Ureter (tissue), 1 donor: ENCODE measurements at regions not wholly inside any gene's neighbourhood (a gene's known extent, or its start where the extent isn't known, plus 50 kb on each side); places are given as distances from the start of the nearest gene placed in this dataset.
"Not testable (repeated sequence)": the region's sequence is repeated elsewhere in the genome, so short reads cannot be mapped to it uniquely, and the experiment has no call there.

Experiments
- DNase-seq: peaks from one replicate; pipeline ENCODE4 v3.0.0-alpha.2; 2020; ENCODE audit warnings: low spot score
- donor health status: DM: yes; HTN: yes; CAD: no.

DNA sequence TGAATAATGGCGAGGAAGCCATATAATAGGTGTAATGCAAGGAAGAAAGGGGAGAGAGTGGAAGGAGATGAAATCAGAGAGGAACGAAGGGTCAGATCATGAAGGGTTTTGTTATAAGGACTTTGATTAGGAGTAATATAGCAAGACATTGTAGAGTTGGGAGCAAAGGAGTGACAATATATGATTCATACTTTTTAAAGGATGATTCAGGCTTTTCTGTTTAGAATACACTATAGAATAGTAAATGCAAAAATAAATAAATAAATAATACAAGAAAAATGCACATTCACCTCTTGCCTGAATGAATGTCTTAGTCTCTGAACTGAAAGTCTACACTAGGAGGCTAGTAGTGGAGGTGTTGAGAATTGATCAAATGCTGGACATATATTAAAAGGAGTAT, 1524.4 kb upstream of the AGA start:
- DNase-seq, result no peak

DNA sequence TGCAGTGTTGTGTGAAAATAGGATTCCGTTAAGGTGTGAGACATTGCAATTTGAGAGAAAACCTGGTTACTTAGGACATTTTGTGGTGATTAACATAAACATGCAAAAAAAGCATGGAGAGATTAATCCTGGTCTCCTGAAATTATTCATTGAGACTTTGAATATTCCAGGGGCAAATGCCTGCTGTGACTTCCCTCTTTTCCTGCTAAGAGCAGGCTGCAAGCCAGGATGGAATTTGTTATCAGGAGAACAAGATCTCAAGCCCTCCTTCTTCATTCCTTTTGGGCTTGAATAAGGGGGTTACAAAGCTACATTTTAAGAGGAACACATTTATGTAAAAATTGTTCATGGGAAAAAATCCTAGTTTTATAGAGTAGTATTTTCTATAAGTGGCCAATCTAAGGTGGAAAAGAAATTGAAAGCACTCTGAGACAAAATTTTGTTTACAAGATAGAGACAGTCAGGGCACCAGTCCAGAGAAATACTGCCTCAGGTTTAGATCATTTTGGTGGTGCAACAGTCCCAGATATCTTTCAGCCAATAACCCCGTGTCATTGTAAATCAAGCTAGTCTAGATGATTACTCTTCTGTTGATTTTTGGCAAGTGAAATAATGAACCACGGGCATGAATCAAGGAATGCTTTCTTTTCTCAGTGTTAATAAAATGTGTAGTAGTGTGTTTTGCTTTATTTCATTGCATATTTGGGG, 1528.3 kb upstream of the AGA start:
- no peak for DNase-seq

DNA sequence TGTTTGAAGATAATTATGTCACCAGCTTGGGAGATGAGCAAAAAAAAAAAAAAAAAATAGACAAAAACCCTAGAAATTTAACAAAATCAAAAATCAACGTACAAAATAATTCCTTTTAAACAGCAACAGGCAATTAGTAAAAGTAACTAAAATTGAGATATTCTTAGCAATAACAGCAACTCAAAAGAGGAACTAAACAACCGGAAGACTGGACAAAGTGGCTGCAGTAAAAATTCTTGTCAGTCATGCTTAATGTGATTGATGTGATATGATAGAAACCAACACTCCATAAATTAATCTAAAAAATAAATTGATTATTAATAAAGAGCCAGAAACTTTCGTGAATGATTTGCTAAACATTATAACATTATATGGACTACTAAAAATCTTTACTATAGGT, 1534.6 kb upstream of the AGA start:
- DNase-seq, result no peak

DNA sequence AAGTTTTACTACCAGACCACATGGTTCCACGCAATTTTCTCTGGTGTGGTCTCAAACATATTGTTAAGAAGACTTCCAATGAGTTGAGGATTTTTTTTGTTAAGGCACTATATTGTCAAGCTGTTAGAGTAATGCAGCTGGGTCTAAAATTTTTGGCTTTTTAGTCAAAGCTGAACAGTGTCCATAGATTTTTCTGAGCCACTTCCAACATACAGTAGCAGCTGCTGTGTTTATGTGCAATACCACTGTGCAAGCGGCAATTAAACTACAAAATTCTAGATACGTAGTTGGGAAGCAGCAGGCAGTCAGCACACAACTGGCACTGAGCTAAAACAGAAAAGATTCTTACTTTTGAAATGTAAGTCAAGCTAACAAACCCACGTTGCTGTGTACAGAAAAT, 1551.1 kb upstream of the AGA start:
- DNase-seq, result no peak

DNA sequence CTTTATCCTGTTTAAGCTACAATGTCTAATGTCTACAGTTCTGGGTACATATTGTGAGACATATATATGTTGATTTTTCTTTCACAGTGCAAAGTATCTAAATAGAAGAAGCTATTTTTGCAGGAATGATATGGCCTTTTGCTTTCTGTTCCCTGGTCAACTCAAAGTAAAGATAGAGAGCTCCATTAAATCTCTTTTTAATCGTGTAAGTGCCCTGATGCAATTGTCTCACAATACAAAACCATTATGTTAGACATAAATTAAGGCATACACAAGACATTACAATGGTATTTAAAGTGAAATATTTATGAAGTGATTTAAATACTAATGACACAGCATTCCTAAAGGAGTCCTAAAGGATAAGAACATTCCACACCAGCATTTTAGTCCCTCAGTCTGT, 1559.7 kb upstream of the AGA start:
- no peak for DNase-seq

DNA sequence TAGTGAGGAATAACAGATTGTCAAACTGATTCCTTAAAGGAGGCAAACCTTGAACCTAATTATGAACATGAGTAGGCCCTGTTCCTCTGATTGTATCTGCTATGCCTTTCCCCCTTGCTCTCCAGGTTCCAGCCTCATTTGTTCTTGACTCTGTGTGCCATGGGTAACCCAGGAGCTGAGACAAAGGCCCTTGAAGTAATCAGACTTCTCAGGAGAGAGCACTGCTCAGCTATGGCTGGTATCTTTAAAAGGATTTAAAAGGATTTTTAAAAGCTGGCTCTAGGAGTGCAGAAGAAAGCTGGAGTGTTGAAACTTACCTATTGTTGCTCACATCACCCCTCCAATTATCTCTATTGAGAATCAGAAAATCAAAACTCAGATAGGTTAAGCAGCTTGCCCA, 1565.5 kb upstream of the AGA start:
- DNase-seq, result no peak

DNA sequence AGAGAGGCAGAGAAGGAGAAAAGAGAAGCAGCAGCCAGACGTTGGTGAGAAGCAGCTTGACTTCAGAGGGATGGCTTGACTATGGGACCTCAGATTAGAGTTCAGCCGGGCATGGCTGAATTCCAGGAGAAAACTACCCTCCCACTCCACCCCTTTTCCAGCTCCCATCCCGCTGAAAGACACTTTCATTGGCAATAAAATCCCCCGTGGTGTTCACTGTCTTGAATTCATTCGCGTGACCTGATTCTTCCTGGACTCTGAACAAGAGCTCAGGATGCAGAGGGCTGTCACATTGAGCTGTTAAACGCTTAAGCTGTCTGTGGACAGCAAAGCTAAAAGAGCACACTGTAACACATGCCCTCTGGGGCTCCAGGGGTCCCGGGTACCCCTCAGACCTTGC, 1575.3 kb upstream of the AGA start:
- no peak for DNase-seq

DNA sequence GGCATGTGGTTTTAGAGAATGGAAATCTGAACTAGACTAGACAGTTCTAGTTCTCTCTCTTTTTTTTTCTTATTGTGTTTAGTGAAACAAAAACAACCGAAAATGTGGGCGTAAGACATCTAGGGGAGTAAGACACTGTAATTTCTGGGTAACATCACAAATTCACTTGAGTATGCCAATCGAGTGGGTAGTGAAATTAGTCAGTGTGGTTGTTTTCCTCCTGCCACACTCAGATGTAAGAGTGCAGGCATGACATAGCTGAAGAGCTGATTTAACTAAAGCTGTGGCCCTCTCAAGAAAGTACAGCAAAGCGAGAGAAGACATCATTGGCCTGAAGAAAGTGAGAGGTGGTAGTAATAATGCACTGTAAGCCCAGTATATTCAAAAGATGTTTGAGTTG, 1585.3 kb upstream of the AGA start:
- DNase-seq, result no peak

DNA sequence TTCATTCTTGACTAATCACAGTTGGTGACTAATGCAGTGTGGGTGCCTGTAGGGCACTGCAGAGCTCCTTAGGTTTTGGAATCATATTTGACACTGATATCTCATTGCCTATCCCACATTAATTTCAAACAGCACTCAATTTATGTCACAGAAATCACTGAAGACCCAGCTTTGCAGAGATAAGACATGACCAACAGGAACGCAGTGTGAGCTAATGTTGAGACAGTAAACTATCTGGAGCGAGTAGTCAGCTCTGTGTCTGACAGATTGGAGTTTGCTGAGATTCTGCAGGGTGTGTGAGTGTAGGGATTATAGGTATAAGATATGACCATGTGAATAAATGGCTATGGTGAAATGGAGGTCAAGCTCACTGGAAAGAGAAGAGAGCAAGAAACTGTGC, 1586.1 kb upstream of the AGA start:
- no peak for DNase-seq

DNA sequence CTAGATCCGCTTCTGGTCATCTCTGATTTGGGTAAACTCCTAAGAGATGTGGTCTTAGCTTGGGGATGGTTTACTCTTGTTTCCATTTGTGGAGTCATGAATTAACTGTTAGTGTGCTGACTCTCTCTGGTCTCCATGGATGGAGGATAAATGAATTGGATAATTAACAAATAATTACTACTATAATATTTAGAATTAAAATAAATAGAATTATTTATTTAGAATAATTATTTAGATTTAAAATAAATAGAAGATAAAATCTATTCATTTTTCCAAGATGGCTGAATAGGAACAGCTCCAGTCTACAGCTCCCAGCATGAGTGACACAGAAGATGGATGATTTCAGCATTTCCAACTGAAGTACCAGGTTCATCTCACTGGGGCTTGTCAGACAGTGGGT, 1587.4 kb upstream of the AGA start:
- no peak for DNase-seq

DNA sequence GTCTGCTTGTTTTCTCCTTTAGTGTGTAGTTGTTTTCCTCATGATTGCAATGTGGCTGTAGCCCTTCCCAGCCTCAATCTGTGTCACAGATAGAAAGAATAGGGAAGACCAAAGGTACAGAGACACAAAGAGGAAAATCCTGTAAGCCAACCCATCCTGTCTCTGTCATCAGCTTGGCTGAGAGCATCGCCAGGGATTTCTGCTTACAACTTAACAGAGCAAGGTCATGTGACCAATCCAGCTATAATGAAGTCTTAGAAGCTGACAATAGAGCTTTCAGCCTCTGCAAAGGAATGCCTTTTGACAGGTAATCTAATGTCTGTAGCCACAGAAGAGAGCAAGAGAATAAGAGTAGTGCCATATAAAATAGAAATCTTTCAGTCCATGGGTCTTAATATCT, 1598.0 kb upstream of the AGA start:
- no peak for DNase-seq

DNA sequence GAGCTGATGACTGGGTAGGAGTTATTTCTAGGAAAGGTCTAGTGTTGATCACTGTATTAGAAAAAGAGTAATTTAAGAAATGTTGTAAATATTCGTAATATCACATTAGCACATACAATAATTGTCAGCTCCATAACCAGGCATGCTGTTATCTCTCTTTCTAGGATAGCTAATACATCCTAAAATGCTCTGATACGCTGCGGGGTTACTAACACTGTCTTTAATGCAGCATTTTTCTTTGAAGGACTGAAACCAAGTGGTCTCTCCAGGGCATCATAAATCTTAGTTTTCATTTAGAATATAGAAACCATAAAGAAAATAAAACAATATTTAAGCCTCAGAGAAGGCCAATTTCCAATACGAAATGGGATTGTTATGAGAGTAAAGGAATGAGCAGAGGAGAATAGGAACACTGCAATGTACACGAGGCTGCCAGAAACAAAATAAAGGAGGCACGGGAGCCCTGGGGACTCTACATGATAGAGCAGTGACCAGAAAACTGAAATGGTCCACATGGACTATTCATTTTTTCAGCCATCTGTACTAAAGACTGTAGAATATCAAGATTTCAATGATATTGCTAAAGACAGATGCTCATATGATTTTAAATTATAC, 1606.7 kb upstream of the AGA start:
- DNase-seq, result no peak

DNA sequence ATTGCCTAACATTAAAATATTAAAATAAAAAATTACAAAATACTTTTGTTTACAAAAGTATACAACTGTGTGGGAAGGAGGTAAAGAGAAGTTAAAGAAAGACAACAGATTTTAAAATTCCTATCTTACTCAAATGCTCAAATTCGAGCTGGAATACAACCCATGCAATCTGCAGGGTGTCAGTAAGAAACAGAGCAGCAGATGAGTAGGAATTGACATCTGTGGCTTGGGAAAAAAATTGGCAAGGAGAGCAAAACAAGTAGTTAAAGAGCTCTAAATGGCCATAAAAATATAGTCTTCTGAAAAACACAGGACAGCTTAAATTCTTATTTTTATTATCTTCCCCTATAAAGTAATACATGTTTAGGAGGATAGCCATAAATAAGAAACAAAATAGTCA, 1609.0 kb upstream of the AGA start:
- DNase-seq, result no peak

DNA sequence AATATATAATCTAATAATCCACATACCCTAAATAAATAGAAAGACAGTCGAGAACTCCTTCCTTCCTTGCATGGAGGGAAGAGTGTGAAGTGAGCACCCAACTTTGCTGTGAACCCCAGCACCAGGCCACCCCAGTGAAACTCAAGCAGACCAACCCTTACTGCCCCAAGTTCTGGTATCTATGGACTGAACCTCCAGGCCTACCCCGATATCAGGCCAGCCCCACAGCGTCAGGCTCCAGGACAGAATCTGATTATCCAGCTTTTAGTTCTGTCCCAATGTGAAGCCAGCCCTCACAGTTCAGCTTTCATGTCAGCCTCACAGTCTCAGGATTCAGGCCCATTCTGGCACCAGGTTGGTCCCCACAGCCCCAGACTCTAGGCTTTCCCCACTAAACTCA, 1617.2 kb upstream of the AGA start:
- DNase-seq, result no peak

DNA sequence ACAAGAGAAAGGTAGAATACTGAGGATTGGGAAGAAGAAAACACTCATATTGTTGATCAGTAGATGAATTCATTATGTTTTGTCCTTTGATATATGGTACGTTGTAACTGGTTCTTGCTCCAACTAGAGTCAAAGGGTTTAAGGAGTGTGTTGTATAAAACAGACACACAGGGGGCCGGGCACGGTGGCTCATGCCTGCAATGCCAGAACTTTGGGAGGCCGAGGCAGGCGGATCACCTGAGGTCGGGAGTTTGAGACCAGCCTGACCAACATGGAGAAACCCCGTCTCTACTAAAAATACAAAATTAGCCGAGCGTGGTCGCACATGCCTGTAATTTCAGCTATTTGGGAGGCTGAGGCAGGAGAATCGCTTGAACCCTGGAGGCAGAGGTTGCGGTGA, 1624.0 kb upstream of the AGA start:
- not testable (repeated sequence) for DNase-seq

DNA sequence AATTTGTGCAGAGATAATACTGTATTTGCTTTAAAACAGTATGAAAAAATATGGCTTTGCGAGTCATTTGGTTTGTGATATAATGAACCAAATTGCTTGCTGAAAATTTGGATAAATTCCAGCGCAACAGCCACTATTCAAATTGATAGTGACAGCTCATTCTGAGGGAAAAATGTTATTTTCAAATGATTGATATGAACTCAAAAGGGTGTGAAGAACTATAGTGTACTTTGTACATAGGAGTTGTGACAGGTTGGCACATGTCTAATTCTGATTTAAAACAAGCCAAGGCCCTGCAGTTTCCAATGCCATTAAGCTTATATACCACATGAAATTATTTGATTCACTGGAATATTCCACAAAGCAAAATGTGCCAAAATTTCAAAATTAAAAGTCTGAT, 1628.9 kb upstream of the AGA start:
- DNase-seq, result no peak

DNA sequence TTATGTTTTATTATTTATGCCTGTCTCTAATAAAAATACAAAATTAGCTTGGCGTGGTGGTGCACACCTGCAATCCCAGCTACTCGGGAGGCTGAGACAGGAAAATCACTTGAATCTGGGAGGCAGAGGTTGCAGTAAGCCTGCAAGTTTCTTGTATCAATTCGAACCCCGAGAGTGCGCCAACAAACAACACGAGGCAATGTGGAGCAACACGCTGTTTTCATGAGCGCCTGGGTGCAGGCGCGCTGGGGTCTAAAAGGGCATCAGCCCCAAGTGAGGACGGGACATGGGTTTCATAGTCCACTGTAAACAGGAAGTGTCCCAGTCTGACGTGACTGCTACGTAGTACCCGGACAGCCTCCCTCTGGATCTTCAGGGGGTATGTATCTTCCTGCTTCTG, 1634.6 kb upstream of the AGA start:
- no peak for DNase-seq

DNA sequence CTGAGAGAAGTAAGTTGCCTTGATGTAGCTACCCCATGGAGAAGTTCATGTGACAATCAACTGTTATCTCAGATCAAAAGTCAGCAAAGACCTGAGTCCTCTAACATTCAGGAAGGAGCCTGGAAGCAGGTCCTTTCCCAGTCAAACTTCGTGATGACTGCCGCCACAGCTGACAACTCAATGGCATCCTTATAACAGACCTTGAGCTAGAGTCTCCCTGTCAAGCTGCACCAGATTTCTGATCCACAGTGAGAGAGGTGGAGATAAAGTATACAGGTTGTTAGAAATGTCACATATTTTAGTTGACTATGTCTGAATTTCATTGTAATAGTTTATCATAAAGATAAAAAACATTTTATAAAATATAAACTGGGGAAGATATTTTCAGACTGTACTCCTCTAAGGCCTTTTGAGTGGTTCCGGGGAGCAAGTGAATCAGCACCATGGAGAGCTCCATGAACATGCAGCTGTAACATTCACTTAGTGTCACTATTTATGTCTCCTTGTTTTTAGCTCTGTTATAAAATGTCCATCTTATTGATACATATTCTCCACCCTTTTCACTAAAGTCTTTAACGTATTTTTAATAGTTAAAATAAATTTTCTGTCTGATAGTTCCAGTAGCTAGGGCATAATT, 1653.5 kb upstream of the AGA start:
- no peak for DNase-seq

DNA sequence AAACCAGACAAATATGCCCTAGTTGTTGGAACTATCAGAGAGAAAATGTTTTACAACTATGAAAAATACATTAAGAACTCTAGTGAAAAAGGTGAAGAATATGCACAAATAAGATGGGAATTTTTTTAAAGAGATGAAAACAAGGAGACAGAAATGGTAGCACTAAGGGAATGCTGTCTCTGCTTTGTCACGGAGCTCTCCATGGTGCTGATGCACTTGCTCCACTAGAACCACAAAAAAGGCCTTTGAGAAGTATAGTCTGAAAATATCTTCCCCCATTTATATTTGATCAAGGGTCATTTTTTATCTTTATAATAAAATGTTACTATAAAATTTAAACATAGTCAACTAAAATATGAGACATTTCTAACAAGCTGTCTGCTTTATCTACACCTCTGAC, 1655.5 kb upstream of the AGA start:
- no peak for DNase-seq

DNA sequence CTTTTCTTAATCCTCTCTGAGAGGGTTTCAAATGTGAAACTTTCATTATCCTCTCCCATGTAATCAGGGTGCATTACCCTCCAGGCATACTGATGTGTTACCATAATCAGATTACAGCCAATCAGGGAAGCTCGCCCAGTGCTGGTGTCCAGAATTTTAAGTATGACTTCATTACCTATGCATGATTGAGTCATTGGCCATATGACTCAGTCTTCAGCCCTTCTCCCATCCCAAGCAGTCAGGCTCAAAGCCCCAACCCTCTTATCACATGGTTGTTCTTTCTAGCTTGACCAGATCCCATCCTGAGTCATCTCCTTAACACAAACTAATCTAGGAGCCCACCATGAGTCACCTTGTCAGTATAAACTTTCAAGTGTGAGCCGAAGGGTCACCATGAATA, 1668.1 kb upstream of the AGA start:
- DNase-seq, result no peak

DNA sequence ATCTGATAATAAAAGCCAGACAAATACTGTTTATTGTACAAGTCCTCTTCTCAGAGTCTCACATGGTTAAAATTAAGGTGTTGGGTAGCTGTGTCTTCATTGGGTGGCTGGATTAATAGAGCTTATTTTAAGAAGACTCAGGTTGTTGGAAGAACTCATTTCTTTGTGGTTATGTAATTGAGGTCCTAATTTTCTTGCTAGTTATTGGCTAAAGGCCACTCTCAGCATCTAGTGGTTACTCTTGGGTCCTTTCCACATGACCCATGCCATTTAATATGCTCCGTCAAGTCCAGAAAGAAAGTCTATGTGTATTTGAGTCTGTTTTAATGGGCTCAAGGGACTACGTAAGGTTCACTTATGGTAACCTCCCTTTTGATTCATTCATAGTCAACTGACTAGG, 1668.6 kb upstream of the AGA start:
- DNase-seq, result no peak

DNA sequence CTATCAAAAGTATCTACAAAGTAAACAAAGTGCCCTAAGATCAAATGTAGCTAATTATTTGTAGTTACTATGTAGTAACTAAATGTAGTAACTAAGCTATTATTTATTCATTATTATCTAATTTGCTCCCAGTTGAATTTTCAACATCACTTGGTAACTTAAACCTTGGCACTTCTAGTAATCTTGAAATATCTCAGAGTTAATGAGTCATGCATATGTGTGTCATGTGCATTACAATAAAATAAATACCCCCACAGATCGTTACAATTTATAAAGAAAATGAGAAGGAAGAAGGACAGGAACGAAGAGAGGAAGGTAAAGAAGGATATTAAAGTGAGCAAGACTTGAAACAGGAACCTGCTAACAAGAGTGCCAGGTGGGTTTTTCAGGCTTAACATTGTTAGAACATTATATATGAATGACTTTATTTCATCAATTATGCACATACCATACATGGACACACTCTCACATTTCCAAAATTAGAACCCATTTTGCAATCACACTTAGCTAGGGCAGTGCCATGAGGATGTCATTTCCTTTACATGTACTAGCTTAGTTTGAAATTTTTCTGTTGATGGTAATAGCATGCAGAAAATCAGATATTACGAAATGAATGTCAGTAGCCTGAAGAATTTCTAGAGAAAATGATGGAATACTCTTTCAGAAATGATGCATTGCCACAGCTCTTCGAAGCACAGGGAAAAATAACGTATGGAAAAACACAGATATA, 1670.4 kb upstream of the AGA start:
- no peak for DNase-seq

DNA sequence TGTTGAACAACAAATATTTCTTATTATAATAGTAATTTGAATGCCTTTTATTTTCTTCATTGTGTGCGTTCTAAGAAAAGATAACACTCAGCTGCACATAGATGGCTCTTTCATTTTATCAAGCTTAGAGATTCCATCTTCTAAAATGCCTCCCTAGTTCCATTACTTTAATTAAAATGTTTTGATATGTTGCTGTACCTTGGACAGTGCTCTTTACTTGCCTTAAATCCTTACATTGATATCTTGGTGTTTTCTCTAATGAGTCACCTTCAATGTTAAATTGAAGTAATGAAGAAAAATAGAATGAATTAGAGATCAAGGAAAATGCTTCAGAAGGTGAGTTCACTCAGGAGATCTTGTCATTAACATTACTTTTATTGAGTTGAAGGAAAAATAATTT, 1672.4 kb upstream of the AGA start:
- no peak for DNase-seq
